ENCODE measurements at regions not wholly inside any gene's neighbourhood (a gene's known extent, or its start where the extent isn't known, plus 50 kb on each side); places are given as distances from the start of the nearest gene placed in this dataset.
A peak's percentile ranks its signal among the peaks of the same experiment; 100 is the strongest.

DNA sequence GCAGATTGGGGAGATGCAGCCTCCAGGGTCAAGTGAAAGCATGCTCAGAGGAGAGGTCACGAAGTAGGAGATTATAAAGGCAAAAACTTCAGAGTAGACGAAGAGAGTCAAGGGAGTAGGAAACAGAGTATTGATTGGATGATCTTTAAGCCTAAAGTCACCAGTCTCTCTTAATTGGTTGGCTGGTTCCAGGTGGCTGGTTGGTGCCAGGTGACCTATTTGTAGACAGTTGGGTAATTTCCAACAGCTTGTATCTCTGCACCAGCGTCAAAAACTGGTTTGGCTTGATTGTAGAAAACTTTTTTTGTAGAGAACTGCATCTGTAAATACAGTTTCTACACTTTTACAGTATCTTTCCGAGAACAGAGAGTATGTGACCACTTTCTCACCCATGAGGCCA, 75.7 kb upstream of the CCDC90B start:
- DNase-seq (ENCODE audit: low spot score): no peak
- no peaks in the 10 kb centered on the region for H3K36me3 ChIP-seq
- peaks cover 39% of the 10 kb centered on the region for H3K4me1 Mint-ChIP-seq
- no peaks in the 10 kb centered on the region for H3K79me2 ChIP-seq (ENCODE audit: low read depth)
- no peak overlapping the region for H3K27ac ChIP-seq
- H3K9me3 ChIP-seq (ENCODE audit: low read depth): no peaks in the 10 kb centered on the region
- peaks cover 6% of the 10 kb centered on the region for H3F3A ChIP-seq (ENCODE audit: low read depth)
- H3K4me3 ChIP-seq: no peak overlapping the region
- H3K27me3 ChIP-seq: no peaks in the 10 kb centered on the region
- no peak overlapping the region for H3K4me3 Mint-ChIP-seq
- no peak for TF ChIP-seq EZH2 (IDR thresholded peaks at IDR 0.05)
- TF ChIP-seq, protein P1, sequence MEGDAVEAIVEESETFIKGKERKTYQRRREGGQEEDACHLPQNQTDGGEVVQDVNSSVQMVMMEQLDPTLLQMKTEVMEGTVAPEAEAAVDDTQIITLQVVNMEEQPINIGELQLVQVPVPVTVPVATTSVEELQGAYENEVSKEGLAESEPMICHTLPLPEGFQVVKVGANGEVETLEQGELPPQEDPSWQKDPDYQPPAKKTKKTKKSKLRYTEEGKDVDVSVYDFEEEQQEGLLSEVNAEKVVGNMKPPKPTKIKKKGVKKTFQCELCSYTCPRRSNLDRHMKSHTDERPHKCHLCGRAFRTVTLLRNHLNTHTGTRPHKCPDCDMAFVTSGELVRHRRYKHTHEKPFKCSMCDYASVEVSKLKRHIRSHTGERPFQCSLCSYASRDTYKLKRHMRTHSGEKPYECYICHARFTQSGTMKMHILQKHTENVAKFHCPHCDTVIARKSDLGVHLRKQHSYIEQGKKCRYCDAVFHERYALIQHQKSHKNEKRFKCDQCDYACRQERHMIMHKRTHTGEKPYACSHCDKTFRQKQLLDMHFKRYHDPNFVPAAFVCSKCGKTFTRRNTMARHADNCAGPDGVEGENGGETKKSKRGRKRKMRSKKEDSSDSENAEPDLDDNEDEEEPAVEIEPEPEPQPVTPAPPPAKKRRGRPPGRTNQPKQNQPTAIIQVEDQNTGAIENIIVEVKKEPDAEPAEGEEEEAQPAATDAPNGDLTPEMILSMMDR (IDR thresholded peaks at IDR 0.05): no peak
- TF ChIP-seq EZH2phosphoT487 (IDR thresholded peaks at IDR 0.05): no peak
- no peaks in the 10 kb centered on the region for H4K20me1 ChIP-seq (ENCODE audit: low read depth)
- no peak overlapping the region for H3K4me2 ChIP-seq
- H3K4me1 ChIP-seq: peaks cover 25% of the 10 kb centered on the region
- no peaks in the 10 kb centered on the region for H3K36me3 Mint-ChIP-seq
- H3K9ac ChIP-seq: no peak overlapping the region
- H2AFZ ChIP-seq (replicated peaks): no peak overlapping the region
- no peaks in the 10 kb centered on the region for H3K27me3 Mint-ChIP-seq (ENCODE audit: insufficient read depth, low read depth)
- peak overlapping the region; percentile 94 for H3K27ac Mint-ChIP-seq
- H3K9me3 Mint-ChIP-seq: peaks cover 17% of the 10 kb centered on the region

DNA sequence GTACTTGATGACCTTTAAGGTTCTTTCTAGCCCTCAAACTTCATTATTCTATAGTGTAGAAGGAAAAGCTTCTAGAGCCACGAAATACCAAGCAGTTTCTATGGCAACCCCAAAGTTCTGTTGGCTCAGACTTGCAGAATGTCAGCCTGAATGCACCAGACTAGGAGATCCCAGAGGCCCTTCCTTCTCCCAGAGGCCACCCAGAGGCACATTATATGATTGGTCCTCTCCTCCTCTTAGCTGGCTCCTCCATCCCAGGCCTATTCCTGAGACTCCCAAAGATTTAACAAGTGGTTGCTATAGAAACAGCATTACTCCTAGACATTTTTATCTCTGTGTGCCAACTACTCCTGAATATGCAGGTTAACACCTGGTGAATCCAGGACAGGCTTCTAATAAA, 69.2 kb upstream of the CCDC90B start:
- peaks cover 14% of the 10 kb centered on the region for H3K4me1 Mint-ChIP-seq
- TF ChIP-seq EZH2phosphoT487 (IDR thresholded peaks at IDR 0.05) (no peak), EZH2 (IDR thresholded peaks at IDR 0.05) (no peak)
- TF ChIP-seq, protein P1 (IDR thresholded peaks at IDR 0.05): no peak
- peaks cover 15% of the 10 kb centered on the region for H3K9me3 Mint-ChIP-seq
- Histone ChIP-seq H3K79me2 (ENCODE audit: low read depth) (no peaks in the 10 kb centered on the region), H2AFZ (replicated peaks) (no peak overlapping the region), H3K9me3 (ENCODE audit: low read depth) (no peaks in the 10 kb centered on the region), H3K4me1 (no peaks in the 10 kb centered on the region), H3F3A (ENCODE audit: low read depth) (no peaks in the 10 kb centered on the region), H3K27me3 (no peaks in the 10 kb centered on the region), H3K4me2 (no peak overlapping the region), H3K9ac (no peak overlapping the region), H3K36me3 (no peaks in the 10 kb centered on the region), H4K20me1 (ENCODE audit: low read depth) (no peaks in the 10 kb centered on the region), H3K4me3 (no peak overlapping the region), H3K27ac (no peak overlapping the region)
- H3K4me3 Mint-ChIP-seq: no peak overlapping the region
- peaks cover 2% of the 10 kb centered on the region for H3K27me3 Mint-ChIP-seq (ENCODE audit: insufficient read depth, low read depth)
- H3K27ac Mint-ChIP-seq: peak overlapping the region; percentile 81
- no peak for DNase-seq (ENCODE audit: low spot score)
- no peaks in the 10 kb centered on the region for H3K36me3 Mint-ChIP-seq

DNA sequence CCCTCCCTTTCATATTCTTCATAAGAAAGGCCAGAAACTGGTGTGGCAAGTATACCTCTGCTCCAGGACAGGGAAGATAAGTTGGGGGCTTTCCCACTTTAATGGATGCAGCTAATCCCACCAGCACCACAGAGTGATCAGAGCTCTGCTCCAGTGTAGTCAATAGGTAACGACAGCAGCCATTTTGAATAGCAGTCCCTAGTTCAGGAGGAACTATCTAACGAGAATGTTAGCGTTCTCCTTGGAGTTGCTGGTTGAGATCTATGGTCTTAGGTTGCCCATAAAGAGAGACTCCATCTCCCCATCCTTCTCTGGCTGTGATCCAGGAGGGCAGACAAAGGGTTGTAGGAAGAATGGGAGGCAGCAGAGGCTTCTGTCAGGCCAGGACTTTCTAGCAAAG, 64.0 kb upstream of the CCDC90B start:
- Histone ChIP-seq H3K36me3 (no peaks in the 10 kb centered on the region), H3K4me1 (no peaks in the 10 kb centered on the region), H3K9ac (no peak overlapping the region), H3K79me2 (ENCODE audit: low read depth) (no peaks in the 10 kb centered on the region), H3K4me2 (no peak overlapping the region), H3K27ac (no peak overlapping the region), H4K20me1 (ENCODE audit: low read depth) (no peaks in the 10 kb centered on the region), H3K9me3 (ENCODE audit: low read depth) (no peaks in the 10 kb centered on the region), H3K4me3 (no peak overlapping the region), H3F3A (ENCODE audit: low read depth) (no peaks in the 10 kb centered on the region), H3K27me3 (no peaks in the 10 kb centered on the region), H2AFZ (replicated peaks) (peak overlapping the region; percentile 43)
- H3K4me1 Mint-ChIP-seq: peaks cover 25% of the 10 kb centered on the region
- no peak overlapping the region for H3K4me3 Mint-ChIP-seq
- peaks cover 13% of the 10 kb centered on the region for H3K9me3 Mint-ChIP-seq
- peaks cover 2% of the 10 kb centered on the region for H3K27me3 Mint-ChIP-seq (ENCODE audit: insufficient read depth, low read depth)
- no peak overlapping the region for H3K27ac Mint-ChIP-seq
- no peak for DNase-seq (ENCODE audit: low spot score)
- TF ChIP-seq EZH2phosphoT487 (IDR thresholded peaks at IDR 0.05) (no peak), EZH2 (IDR thresholded peaks at IDR 0.05) (no peak)
- TF ChIP-seq, protein P1 (IDR thresholded peaks at IDR 0.05): no peak
- no peaks in the 10 kb centered on the region for H3K36me3 Mint-ChIP-seq
